ENCODE measurements at regions not wholly inside any gene's neighbourhood (a gene's known extent, or its start where the extent isn't known, plus 50 kb on each side); places are given as distances from the start of the nearest gene placed in this dataset.

- TF ChIP-seq CTCF (IDR thresholded peaks at IDR 0.05; ENCODE audit: low read depth, low read length) (no peak), EZH2phosphoT487 (IDR thresholded peaks at IDR 0.05; ENCODE audit: low read depth) (no peak)
Measured at GRCh38 chr3:105996781-105997180, 128.0 kb upstream of the CBLB start.
